Heart left ventricle (tissue), 13 donors: ENCODE measurements at regions not wholly inside any gene's neighbourhood (a gene's known extent, or its start where the extent isn't known, plus 50 kb on each side); places are given as distances from the start of the nearest gene placed in this dataset.

Experiments
- POLR2A ChIP-seq, 2 donors: fragments of 450-650 bp; IDR thresholded peaks; one replicate each; pipeline ENCODE4 v1.6.1; 2017; ENCODE audit warnings: antibody characterized with exemption in 2 of 2, mild to moderate bottlenecking in 2 of 2, moderate library complexity in 2 of 2
- TF ChIP-seq, protein P1 (sequence below), 12 donors: fragments of 200-600 bp; sonication (generic) in 4 of 12; IDR thresholded peaks; one replicate each; pipeline versions ENCODE4 v1.5.0 to v1.8.0; 2018 to 2022; ENCODE audit warnings: antibody characterized with exemption in 12 of 12, mild to moderate bottlenecking in 5 of 12
- donor health status: ischemic (EF 13 %, LVEDD 7.1; RV severe dilation, severe dysfunction).
- donor health status: DM: no; HTN: yes; CAD: no.
- donor health status: DM: no; HTN: no; CAD: no.
- donor health status: ischemic (EF 25% LVEDD 6.9; RV normal size, moderate dysfunction).
- donor health status: ischemic (EF 25% LVEDD 5.7; RV mildly dilated, moderate dysfunction).
- donor health status: ischemic (EF 35%, LVEDD 5.7; RV mildly dilated, moderate dysfunction).
- donor health status: nonischemic (EF 11% LVEDD 7.7; RV severe dilation, severe dysfunction).
- donor health status: DM: yes; HTN: yes; CAD: no.
- donor health status: PGD.
- donor health status: ischemic (EF 29% LVEDD 5.4; RV normal size, mild dysfunction).
- donor health status: nonischemic (EF 23%, LVEDD 6.1; RV moderate dilation, normal function).

DNA sequence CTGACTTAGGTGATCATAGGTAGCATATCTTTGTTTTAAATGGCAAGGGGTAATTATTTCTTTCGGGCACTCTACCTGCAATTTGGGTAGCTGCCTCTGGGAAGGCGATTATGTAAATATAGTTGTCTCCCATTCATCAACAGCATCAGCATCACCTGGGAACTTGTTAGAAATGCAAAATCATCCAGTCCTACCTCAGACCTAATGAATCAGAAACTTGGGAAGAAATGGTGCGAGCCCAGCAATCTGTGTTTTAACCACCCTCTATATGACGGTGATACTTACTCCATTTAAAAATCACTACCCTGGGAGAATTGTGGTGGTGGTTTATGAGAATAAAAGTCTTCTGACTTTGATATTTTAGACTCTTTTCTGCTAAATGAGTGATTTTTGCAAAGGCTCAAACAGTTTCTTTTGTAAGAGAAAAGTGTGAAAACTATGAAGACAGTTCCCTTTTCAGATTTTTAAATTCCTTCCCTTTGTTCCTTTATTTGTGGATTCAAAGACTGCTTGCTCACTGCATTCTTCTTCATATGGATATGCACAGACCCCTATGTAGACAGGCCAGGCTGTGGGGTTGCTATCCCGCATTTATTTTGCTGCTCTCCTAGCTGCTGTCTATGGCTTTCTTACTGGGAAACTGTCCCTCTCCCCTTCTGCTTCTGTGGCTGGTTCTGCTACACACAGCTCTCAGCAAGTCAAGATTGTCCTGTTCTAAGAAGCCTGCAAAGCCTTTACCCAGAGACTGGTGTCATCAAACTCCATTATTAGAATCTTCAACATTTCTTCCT, 365.3 kb downstream of the RNF144B start:
- TF ChIP-seq, protein P1, sequence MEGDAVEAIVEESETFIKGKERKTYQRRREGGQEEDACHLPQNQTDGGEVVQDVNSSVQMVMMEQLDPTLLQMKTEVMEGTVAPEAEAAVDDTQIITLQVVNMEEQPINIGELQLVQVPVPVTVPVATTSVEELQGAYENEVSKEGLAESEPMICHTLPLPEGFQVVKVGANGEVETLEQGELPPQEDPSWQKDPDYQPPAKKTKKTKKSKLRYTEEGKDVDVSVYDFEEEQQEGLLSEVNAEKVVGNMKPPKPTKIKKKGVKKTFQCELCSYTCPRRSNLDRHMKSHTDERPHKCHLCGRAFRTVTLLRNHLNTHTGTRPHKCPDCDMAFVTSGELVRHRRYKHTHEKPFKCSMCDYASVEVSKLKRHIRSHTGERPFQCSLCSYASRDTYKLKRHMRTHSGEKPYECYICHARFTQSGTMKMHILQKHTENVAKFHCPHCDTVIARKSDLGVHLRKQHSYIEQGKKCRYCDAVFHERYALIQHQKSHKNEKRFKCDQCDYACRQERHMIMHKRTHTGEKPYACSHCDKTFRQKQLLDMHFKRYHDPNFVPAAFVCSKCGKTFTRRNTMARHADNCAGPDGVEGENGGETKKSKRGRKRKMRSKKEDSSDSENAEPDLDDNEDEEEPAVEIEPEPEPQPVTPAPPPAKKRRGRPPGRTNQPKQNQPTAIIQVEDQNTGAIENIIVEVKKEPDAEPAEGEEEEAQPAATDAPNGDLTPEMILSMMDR (IDR thresholded peaks at IDR 0.05) = no peak
- TF ChIP-seq POLR2A (IDR thresholded peaks at IDR 0.05) = no peak
